Suprapubic skin (tissue), 4 donors: ENCODE measurements at regions not wholly inside any gene's neighbourhood (a gene's known extent, or its start where the extent isn't known, plus 50 kb on each side); places are given as distances from the start of the nearest gene placed in this dataset.

Experiments used
- DNase-seq, 2 donors: peaks; one replicate each; pipeline ENCODE4 v3.0.0-alpha.2; 2019; ENCODE audit warnings: low spot score in 2 of 2
- H3K27ac ChIP-seq: fragments of 200-600 bp; sonication (generic); one replicate; pipeline ENCODE4 v1.5.1; 2019
- H3K27me3 ChIP-seq: fragments of 200-600 bp; sonication (generic); one replicate; pipeline ENCODE4 v1.5.1; 2019
- H3K36me3 ChIP-seq: fragments of 200-600 bp; sonication (generic); one replicate; pipeline ENCODE4 v1.5.1; 2019
- H3K4me1 ChIP-seq: fragments of 200-600 bp; sonication (generic); one replicate; pipeline ENCODE4 v1.5.1; 2019
- H3K4me3 ChIP-seq: fragments of 200-600 bp; sonication (generic); one replicate; pipeline ENCODE4 v1.5.1; 2019; ENCODE audit warnings: mild to moderate bottlenecking
- H3K9me3 ChIP-seq: fragments of 200-600 bp; sonication (generic); one replicate; pipeline ENCODE4 v1.5.1; 2019
- CTCF ChIP-seq, 2 donors: fragments of 200-600 bp in 1 of 2; fragments of 450-650 bp in 1 of 2; sonication (generic) in 1 of 2; IDR thresholded peaks; one replicate each; pipeline ENCODE4 v1.5.1; 2016 to 2019; ENCODE audit warnings: antibody characterized with exemption in 2 of 2, mild to moderate bottlenecking in 1 of 2, moderate library complexity in 1 of 2
- EP300 ChIP-seq: sonication (generic); formaldehyde crosslinking; IDR thresholded peaks from one replicate; pipeline ENCODE4 v1.6.1; 2017; ENCODE audit warnings: antibody characterized with exemption
- POLR2A ChIP-seq, 2 donors: fragments of 450-650 bp; IDR thresholded peaks; one replicate each; pipeline ENCODE4 v1.6.1; 2017; ENCODE audit warnings: antibody characterized with exemption in 2 of 2, mild to moderate bottlenecking in 2 of 2, moderate library complexity in 2 of 2
- POLR2AphosphoS5 ChIP-seq, 3 donors: sonication (generic); formaldehyde crosslinking; IDR thresholded peaks; one replicate each; pipeline ENCODE4 v1.6.1; 2017; ENCODE audit warnings: antibody characterized with exemption in 3 of 3
- WGBS: methylation state at CpG from one replicate; pipeline ENCODE4 v1.1.5; 2018; 5-methylcytosine and 5-hydroxymethylcytosine counted together

- no peaks in the 10 kb centered on the region for H3K36me3 ChIP-seq
- WGBS: 90% methylated on average over 11 of the region's 11 CpGs
- H3K4me1 ChIP-seq: peaks cover 54% of the 10 kb centered on the region
- TF ChIP-seq POLR2AphosphoS5 (IDR thresholded peaks at IDR 0.05): no peak
- no peak for TF ChIP-seq EP300
- TF ChIP-seq CTCF (IDR thresholded peaks at IDR 0.05): no peak
- TF ChIP-seq POLR2A (IDR thresholded peaks at IDR 0.05): no peak
- H3K27ac ChIP-seq: no peak overlapping the region
- H3K9me3 ChIP-seq: no peaks in the 10 kb centered on the region
- no peaks in the 10 kb centered on the region for H3K27me3 ChIP-seq
- no peak for DNase-seq
- no peak overlapping the region for H3K4me3 ChIP-seq
Measured at GRCh38 chr14:49966971-49967630, 74.2 kb downstream of the ARF6 start.

- DNase-seq: no peak
- no peaks in the 10 kb centered on the region for H3K27me3 ChIP-seq
- TF ChIP-seq POLR2A (IDR thresholded peaks at IDR 0.05) (no peak), CTCF (IDR thresholded peaks at IDR 0.05) (no peak), EP300 (no peak), POLR2AphosphoS5 (IDR thresholded peaks at IDR 0.05) (no peak)
- peak overlapping the region; percentile 93 for H3K27ac ChIP-seq
- WGBS: 73% methylated on average over 5 of the region's 5 CpGs
- no peak overlapping the region for H3K4me3 ChIP-seq
- no peaks in the 10 kb centered on the region for H3K9me3 ChIP-seq
- H3K36me3 ChIP-seq: no peaks in the 10 kb centered on the region
- H3K4me1 ChIP-seq: peaks cover 65% of the 10 kb centered on the region
Measured at GRCh38 chr14:49969961-49970360, 77.1 kb downstream of the ARF6 start.

- no peaks in the 10 kb centered on the region for H3K27me3 ChIP-seq
- peak overlapping the region; percentile 93 for H3K27ac ChIP-seq
- H3K4me3 ChIP-seq: no peak overlapping the region
- H3K4me1 ChIP-seq: peaks cover 65% of the 10 kb centered on the region
- WGBS: 38% methylated on average over 8 of the region's 8 CpGs
- no peaks in the 10 kb centered on the region for H3K36me3 ChIP-seq
- no peak for DNase-seq
- TF ChIP-seq POLR2A (IDR thresholded peaks at IDR 0.05) (no peak), EP300 (no peak), CTCF (IDR thresholded peaks at IDR 0.05) (no peak), POLR2AphosphoS5 (IDR thresholded peaks at IDR 0.05) (no peak)
- H3K9me3 ChIP-seq: no peaks in the 10 kb centered on the region
Measured at GRCh38 chr14:49970474-49971147, 77.7 kb downstream of the ARF6 start.

- WGBS: 25% methylated on average over 9 of the region's 9 CpGs
- Histone ChIP-seq H3K27me3 (no peaks in the 10 kb centered on the region), H3K4me1 (peaks cover 62% of the 10 kb centered on the region), H3K4me3 (no peak overlapping the region), H3K9me3 (no peaks in the 10 kb centered on the region), H3K27ac (peak overlapping the region; percentile 93), H3K36me3 (no peaks in the 10 kb centered on the region)
- no peak for TF ChIP-seq CTCF (IDR thresholded peaks at IDR 0.05)
- TF ChIP-seq POLR2A (IDR thresholded peaks at IDR 0.05): no peak
- no peak for TF ChIP-seq EP300
- TF ChIP-seq POLR2AphosphoS5 (IDR thresholded peaks at IDR 0.05): no peak
- DNase-seq: no peak
Measured at GRCh38 chr14:49971156-49972130, 78.6 kb downstream of the ARF6 start.
